Ovary (tissue), 7 donors: ENCODE measurements at regions not wholly inside any gene's neighbourhood (a gene's known extent, or its start where the extent isn't known, plus 50 kb on each side); places are given as distances from the start of the nearest gene placed in this dataset.

Source experiments
- DNase-seq, 5 donors: peaks; one replicate each; pipeline ENCODE4 v3.0.0-alpha.2; 2019 to 2020
- H3K27ac ChIP-seq, 2 donors: fragments of 200-600 bp; one replicate each; pipeline versions ENCODE4 v1.5.1 to v1.8.0; 2019 to 2022
- H3K27me3 ChIP-seq: fragments of 200-600 bp; one replicate; pipeline ENCODE4 v1.8.0; 2022
- H3K36me3 ChIP-seq: fragments of 200-600 bp; sonication (generic); one replicate; pipeline ENCODE4 v1.5.1; 2019
- H3K4me1 ChIP-seq: one replicate; pipeline ENCODE4 v1.8.1; 2013; ENCODE audit warnings: mild to moderate bottlenecking, moderate library complexity; ENCODE audit not compliant: insufficient read depth
- H3K4me3 ChIP-seq: fragments of 200-600 bp; sonication (generic); one replicate; pipeline ENCODE4 v1.5.1; 2017
- H3K9me3 ChIP-seq, 2 donors: fragments of 200-600 bp in 1 of 2; sonication (generic) in 1 of 2; one replicate each; pipeline versions ENCODE4 v1.5.1 to v1.8.1; 2013 to 2019; ENCODE audit warnings: mild to moderate bottlenecking in 1 of 2, moderate library complexity in 1 of 2
- CTCF ChIP-seq, 3 donors: fragments of 450-650 bp in 2 of 3; fragments of 200-600 bp in 1 of 3; IDR thresholded peaks; one replicate each; pipeline versions ENCODE4 v1.5.1 to v1.8.0; 2016 to 2022; ENCODE audit warnings: antibody characterized with exemption in 3 of 3, mild to moderate bottlenecking in 1 of 3
- EP300 ChIP-seq: sonication (generic); formaldehyde crosslinking; IDR thresholded peaks from one replicate; pipeline ENCODE4 v1.6.1; 2017; ENCODE audit warnings: antibody characterized with exemption
- POLR2A ChIP-seq: fragments of 450-650 bp; IDR thresholded peaks from one replicate; pipeline ENCODE4 v1.6.1; 2017; ENCODE audit warnings: antibody characterized with exemption, mild to moderate bottlenecking, moderate library complexity
- WGBS, 3 donors: extraction: QIAGEN DNeasy Blood & Tissue Kit in 1 of 3; methylation state at CpG; one replicate each; pipeline versions ENCODE4 v1.1.5 to v1.1.7; 2013 to 2017; 5-methylcytosine and 5-hydroxymethylcytosine counted together
- intact Hi-C, 4 donors: fragments of 100-400 bp; cut with DNase I; formaldehyde crosslinking; loops; one replicate each; pipeline versions ENCODE4 v1.11.0 to v1.15.1; 2022 to 2023
- donor health status: DM: no; HTN: no; CAD: no; lungs with moderate emphysema.
- donor health status: DM: no; HTN: no; CAD: no.
- donor health status: Bipolar disorder and iron deficiency.
- donor health status: DM: no; HTN: no; CAD: no.
- donor health status: DM: yes; HTN: yes; CAD: no.

GRCh38 chr9:34876096-34876495, 82.0 kb upstream of the PHF24 start:
- intact Hi-C loops = no loop called here
- Histone ChIP-seq H3K27me3 (no peaks in the 10 kb centered on the region), H3K4me1 (no peaks in the 10 kb centered on the region), H3K9me3 (no peaks in the 10 kb centered on the region), H3K36me3 (no peaks in the 10 kb centered on the region), H3K27ac (no peak overlapping the region), H3K4me3 (no peak overlapping the region)
- WGBS, 3 donors = 78 to 87% (median 82%) methylated on average over 3 of the region's 3 CpGs
- no peak for DNase-seq
- TF ChIP-seq EP300 = no peak
- TF ChIP-seq POLR2A = no peak
- no peak for TF ChIP-seq CTCF (IDR thresholded peaks at IDR 0.05)

GRCh38 chr9:34869390-34869789, 88.7 kb upstream of the PHF24 start:
- no peaks in the 10 kb centered on the region for H3K36me3 ChIP-seq
- no peaks in the 10 kb centered on the region for H3K9me3 ChIP-seq
- no peaks in the 10 kb centered on the region for H3K27me3 ChIP-seq
- DNase-seq = no peak
- H3K27ac ChIP-seq = no peak overlapping the region
- H3K4me3 ChIP-seq = no peak overlapping the region
- TF ChIP-seq EP300 (no peak), CTCF (IDR thresholded peaks at IDR 0.05) (no peak), POLR2A (no peak)
- no peaks in the 10 kb centered on the region for H3K4me1 ChIP-seq
- intact Hi-C loops = no loop called here
- 7 to 17% (median 12%) methylated on average over 2 of the region's 2 CpGs for WGBS, 3 donors

GRCh38 chr9:34866614-34867013, 91.5 kb upstream of the PHF24 start:
- Histone ChIP-seq H3K36me3 (no peaks in the 10 kb centered on the region), H3K4me1 (no peaks in the 10 kb centered on the region), H3K9me3 (no peaks in the 10 kb centered on the region), H3K27me3 (no peaks in the 10 kb centered on the region), H3K4me3 (no peak overlapping the region), H3K27ac (no peak overlapping the region)
- intact Hi-C loops = no loop called here
- no peak for DNase-seq
- no peak for TF ChIP-seq EP300
- TF ChIP-seq POLR2A = no peak
- no peak for TF ChIP-seq CTCF (IDR thresholded peaks at IDR 0.05)

GRCh38 chr9:34863426-34863825, 94.7 kb upstream of the PHF24 start:
- Histone ChIP-seq H3K36me3 (no peaks in the 10 kb centered on the region), H3K27ac (no peak overlapping the region), H3K4me1 (no peaks in the 10 kb centered on the region), H3K27me3 (no peaks in the 10 kb centered on the region), H3K4me3 (no peak overlapping the region), H3K9me3 (no peaks in the 10 kb centered on the region)
- TF ChIP-seq POLR2A = no peak
- no peak for TF ChIP-seq CTCF (IDR thresholded peaks at IDR 0.05)
- TF ChIP-seq EP300 = no peak
- intact Hi-C loops = no loop called here
- DNase-seq = no peak
- WGBS, 3 donors = 0 to 73% (median 35%) methylated on average over 1 of the region's 1 CpG

GRCh38 chr9:34862836-34863235, 95.2 kb upstream of the PHF24 start:
- no peaks in the 10 kb centered on the region for H3K27me3 ChIP-seq
- no peaks in the 10 kb centered on the region for H3K36me3 ChIP-seq
- H3K4me1 ChIP-seq = no peaks in the 10 kb centered on the region
- DNase-seq = no peak
- intact Hi-C loops = no loop called here
- TF ChIP-seq EP300 = no peak
- TF ChIP-seq POLR2A = no peak
- no peak for TF ChIP-seq CTCF (IDR thresholded peaks at IDR 0.05)
- no peak overlapping the region for H3K27ac ChIP-seq
- no peak overlapping the region for H3K4me3 ChIP-seq
- H3K9me3 ChIP-seq = no peaks in the 10 kb centered on the region
